ENCODE measurements at regions not wholly inside any gene's neighbourhood (a gene's known extent, or its start where the extent isn't known, plus 50 kb on each side); places are given as distances from the start of the nearest gene placed in this dataset.

DNA sequence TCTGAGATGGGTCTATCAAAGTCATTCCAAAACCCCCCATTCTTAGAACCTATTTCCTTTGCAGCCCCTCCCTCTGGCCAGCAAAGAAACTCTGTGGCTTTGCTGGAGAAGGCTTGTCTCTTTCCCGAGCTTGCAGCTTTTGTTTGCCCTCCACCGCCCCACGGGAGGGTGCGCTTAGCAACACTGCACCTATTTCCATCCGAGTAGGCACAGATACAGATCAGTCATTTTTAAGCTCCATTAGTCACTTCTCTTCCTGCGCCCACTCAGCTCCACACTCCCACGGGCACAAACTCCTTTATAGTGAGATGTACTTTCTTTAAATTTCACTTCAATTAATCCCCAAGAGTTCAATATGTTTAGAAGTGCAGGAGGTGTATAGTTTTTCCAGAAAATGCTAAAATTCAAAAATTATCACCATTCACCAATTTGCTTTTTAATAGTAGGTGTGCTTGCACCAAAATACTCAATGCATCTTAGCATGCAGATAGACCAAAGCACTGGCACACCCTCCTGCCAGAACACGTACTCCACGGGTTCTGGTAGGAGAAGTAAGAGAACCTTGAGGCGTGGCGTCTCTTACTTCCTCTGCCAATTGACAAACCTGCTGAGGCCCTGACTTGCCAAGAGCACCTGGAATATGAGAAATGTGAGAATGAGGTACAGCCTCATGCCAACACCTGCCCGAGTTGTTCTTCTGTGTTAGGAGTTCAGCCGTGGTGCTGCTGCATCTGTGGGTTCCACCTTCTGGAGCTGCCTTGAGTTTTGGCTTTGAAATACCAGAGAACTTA lies 183.7 kb downstream of the TEX29 start:
- TF ChIP-seq EP300 (IDR thresholded peaks at IDR 0.05) (no peak), POLR2A (IDR thresholded peaks at IDR 0.05) (no peak)

Measured in stomach (tissue), 4 donors.